SU-DHL-6 (cell line): ENCODE measurements at regions not wholly inside any gene's neighbourhood (a gene's known extent, or its start where the extent isn't known, plus 50 kb on each side); places are given as distances from the start of the nearest gene placed in this dataset.

Experiments
- EZH2phosphoT487 ChIP-seq: fragments of 200-600 bp; sonication (generic), shearing (Covaris generic); conservative IDR thresholded peaks from 2 replicates; pipeline ENCODE4 v1.6.1; 2018; ENCODE audit warnings: mild to moderate bottlenecking, antibody characterized with exemption, low read length, moderate library complexity, mixed read lengths
- TF ChIP-seq, protein P1 (sequence below): fragments of 200-600 bp; sonication (generic); IDR thresholded peaks from one replicate; pipeline ENCODE4 v1.5.1; 2017; ENCODE audit warnings: antibody characterized with exemption, mild to moderate bottlenecking, low read length, moderate library complexity; ENCODE audit not compliant: insufficient read depth, poor library complexity, severe bottlenecking

DNA sequence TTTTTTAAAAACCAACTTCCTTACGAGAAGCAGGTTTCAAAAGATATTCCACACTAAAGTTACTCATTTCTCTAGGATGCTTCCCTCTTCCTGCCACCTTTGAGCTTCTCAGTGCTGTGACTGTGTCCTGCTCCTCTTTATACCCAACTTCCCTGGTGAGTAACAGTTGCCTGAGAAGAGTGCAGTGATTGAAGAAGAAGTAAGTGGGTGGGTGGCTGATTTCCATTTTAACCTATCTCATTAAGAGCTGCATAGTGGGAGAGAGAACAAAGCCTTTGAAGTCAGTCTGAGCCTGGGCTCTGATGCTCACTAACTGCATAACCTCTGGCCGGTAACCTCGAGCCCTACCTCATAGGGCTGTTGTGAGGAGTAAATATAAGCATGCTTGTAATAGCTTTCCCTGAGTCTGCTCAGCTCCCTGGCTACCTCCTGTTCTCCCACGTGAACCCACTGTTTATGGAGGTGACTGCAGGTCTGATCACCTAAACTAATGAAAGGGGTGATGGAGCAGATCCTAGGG, 977.3 kb downstream of the UQCRFS1 start:
- TF ChIP-seq, protein P1, sequence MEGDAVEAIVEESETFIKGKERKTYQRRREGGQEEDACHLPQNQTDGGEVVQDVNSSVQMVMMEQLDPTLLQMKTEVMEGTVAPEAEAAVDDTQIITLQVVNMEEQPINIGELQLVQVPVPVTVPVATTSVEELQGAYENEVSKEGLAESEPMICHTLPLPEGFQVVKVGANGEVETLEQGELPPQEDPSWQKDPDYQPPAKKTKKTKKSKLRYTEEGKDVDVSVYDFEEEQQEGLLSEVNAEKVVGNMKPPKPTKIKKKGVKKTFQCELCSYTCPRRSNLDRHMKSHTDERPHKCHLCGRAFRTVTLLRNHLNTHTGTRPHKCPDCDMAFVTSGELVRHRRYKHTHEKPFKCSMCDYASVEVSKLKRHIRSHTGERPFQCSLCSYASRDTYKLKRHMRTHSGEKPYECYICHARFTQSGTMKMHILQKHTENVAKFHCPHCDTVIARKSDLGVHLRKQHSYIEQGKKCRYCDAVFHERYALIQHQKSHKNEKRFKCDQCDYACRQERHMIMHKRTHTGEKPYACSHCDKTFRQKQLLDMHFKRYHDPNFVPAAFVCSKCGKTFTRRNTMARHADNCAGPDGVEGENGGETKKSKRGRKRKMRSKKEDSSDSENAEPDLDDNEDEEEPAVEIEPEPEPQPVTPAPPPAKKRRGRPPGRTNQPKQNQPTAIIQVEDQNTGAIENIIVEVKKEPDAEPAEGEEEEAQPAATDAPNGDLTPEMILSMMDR = no peak
- no peak for TF ChIP-seq EZH2phosphoT487
